ENCODE measurements at regions not wholly inside any gene's neighbourhood (a gene's known extent, or its start where the extent isn't known, plus 50 kb on each side); places are given as distances from the start of the nearest gene placed in this dataset.

DNA sequence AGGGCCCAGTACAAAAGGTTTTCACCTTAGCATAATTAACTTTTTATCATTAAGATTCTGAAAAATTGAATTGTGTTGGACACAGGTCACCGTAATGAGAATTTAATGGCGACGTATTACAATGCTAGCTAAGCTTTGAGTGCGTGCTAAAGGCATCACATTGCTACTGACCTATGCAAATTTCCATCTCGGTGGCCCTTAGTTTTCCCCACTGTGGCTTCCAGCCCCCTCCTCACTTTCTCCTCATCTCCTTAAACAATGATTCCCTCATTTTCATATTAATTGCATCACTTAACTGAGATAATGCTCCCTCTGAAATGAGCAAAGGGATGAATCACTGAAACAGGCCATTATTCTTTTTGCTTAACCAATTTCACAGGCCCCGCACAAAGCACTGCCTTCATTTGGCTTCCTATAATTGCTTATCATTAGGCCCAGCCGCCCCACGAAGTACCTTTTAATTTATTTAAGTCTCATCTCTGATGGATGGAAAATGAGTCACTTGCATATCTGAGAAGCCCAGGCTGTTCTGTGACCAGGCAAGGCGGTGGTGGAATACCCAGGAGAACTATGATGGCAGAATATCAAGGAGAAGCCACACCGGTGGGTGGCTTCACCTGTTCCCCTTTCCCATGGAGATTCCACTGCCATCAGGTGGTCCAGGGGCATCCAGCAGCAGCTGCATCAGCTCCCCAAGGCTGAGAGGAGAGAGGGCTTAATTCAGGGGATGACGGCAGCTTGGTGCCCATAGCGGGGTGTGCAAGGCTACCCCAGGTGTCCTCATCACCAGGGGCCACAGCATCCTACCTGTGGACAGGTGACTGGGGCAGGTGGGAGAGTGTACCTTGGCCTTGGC is 223.8 kb upstream of the BOD1L1 start:
- no peak for DNase-seq

DNA sequence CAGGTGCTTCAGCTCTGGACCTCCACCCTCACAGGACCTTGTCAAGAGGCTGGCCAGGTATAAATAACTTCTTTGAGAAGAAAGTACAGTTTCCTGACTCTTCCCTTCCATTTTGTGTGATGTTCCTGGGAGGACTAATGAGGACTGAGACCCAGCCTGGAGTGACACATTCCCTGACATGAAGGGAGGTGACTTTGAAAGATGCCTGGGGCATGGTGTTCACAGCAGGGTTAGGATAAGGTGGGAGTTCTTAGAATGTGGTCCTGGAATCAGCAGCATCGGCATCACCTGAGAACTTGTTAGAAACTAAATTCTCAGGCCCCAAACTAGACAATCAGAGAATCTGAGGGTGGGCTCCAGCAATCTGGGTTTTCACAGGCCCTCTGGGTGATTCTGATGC is 224.9 kb upstream of the BOD1L1 start:
- DNase-seq = no peak

DNA sequence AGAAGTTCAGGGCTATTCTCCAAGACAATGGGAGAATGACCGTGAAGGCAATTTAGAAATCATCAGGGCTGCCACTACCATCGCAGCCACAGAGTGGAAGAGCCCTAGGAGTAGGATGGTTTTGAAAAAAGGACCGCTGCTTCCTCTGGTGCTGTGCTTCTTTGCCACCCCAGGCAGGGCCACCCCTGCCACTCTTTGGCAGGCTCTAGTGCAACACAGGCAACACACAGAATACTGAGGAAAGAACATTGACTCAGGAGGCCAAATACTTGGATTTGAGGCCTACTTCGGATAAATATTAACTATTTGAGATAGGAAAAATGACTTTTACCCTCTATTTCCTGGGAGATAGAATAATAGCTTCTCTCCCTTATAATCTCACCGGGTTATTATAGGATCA is 228.9 kb upstream of the BOD1L1 start:
- DNase-seq = no peak

DNA sequence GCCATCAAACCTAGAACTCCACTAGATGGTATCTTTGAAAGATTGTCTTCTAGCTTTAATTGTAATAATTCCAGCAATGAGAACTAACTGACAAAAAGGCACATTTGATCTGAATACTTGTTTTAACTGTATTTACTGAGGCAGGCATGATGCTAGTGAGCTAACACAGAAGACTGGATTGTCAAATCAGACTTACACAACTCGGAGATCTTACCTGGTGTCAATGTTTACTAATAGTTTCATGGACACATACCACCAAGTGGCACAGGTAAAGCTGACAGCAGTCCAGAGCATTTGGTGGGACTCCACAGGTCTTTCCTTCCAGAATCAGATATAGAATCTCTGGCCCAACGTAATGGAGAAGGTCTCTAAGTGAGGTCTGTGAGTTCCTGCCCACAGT is 229.9 kb upstream of the BOD1L1 start:
- no peak for DNase-seq

DNA sequence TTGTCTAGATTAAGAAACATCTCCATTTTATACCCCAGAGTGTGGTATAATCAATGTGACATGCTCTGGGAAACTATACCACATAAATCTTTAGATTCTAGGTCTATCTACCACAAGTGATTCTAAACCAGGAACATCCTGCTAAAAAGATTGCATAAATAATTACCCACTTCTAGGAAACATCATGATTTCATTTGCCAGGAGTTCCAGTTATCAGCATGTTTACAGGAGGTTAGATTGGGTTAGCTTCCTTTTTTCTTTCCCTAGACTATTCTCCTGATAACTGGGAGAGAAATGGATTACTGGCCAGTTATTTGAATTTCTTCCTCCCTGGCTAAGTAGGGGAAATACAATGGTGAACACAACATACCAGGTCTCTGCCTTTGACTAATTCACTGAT is 230.3 kb upstream of the BOD1L1 start:
- DNase-seq = no peak

DNA sequence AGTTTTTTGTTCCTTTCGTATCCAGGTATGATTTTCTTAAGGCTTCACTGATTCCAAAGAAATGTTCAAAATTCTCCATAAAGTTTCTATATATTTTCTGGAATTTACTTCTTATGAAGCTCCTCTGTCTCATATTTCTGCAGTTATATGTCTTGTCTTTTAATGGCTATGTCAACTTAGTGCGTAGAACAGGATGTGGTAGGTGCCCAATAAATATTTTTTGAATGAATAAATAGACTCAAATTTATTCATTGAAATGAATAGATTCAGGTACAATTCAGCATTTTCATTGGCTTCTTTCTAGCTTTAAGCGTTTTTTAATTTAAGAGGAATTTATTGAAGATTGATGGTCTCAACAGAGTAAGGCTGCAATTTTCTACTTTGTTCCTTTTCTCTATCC is 231.9 kb upstream of the BOD1L1 start:
- DNase-seq = no peak

DNA sequence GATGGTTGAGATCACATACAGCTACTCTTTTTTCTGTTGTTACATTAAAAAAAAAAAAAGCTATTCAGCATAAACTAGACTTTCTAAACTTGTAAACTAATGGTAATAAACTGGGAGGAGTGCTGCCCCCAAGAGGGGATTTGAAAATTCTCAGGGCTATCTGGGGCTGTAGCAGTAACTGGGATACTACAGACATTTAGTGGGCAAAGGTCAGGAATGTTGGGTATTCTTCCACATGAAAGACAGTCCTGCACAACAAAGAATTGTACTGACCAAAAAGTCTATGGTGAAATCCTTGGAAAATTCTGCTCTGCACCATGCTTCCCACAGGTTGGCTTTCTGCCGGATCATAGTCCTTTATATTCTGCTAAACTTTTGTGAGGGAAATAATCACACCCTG is 232.6 kb upstream of the BOD1L1 start:
- no peak for DNase-seq

DNA sequence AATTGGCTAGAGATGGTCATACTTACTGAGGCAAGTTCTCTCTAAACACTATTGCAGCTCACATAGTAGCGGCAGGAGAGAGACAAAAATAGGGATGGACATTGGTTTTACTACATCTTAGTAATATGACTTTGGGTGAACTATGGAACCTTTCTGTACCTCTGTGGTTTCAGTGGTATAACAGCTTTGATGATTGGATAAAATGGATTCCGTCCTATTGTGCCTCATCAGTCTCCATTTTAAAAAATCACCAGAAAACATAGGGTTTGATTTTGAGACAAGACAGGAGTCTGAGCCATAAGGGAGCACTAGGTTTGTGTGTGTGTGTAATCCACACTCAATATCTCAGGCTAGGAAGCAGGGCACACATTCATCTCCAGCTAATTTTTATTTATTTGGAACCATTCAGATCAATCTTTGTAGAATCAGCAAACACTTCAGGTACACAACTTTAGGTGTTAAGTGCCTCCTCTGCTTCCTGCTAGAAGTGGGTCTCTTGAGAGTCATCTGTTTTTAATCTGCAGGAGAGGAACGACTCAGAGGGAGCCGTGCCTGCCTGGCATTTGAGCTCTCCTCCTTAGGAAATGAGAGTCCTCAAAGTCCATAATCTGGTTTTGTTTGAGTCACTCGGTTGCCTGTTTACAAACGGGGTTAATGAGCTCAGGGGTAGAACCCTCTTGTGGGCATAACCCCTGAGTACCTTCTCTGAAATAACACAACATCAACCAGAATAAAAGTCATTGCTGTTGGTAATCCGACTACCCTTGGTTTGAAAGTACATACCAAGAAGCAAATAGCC is 238.5 kb upstream of the BOD1L1 start:
- no peak for DNase-seq

DNA sequence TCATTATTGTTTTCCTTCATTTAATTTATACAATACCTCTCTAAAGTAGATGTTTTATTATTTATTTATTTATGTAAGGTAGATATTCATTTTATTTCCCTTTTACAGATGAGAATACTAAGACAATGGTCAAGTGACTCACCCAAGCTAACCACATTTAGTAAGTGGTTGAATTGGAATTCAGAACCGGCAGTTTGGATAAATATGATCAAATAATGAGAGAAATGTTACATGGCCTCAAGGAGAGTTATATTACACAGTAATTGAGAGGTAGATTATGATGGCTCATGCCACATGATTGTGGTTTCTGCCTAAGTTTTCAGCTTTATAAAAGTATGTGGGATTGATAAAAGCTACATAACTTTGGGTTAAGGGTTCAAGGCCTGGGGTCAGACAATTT is 239.4 kb upstream of the BOD1L1 start:
- no peak for DNase-seq

DNA sequence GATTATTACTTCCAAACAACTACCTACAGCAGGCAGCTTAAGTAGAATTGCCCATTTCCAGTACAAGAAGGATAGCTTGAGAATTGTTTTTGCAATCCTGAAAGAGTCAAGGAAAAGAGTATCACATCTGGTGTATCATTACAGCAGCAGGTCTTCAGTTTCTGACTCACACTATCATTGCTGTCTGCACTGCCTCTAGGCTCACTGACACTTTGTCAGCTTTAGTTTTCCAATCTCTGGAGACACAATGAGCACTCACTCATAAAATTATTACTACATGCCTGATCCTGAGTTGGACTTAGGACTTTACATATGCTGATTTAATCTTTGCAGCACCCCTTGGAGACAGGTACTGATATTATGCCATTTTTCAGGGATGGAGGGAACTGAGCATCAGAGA is 244.6 kb upstream of the BOD1L1 start:
- no peak for DNase-seq

DNA sequence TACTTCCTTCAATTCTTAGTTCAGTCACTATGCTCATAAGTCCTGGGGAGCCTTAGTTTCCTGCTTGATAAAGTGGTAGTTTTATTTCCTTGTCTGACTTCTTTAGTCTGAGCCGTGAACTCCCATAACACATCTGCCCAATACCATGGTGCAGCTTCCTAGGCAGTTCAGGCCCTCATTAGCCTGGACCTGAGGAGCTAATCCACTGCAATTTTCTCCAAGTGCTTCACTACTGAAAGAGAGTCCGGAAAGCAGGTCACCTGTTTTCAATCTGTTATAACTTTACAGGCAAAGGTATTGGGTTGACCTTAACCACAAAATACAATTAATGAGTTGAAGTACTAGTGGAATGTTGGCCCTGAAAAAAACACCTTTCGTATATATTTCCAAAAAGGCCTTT is 245.4 kb upstream of the BOD1L1 start:
- DNase-seq = no peak

DNA sequence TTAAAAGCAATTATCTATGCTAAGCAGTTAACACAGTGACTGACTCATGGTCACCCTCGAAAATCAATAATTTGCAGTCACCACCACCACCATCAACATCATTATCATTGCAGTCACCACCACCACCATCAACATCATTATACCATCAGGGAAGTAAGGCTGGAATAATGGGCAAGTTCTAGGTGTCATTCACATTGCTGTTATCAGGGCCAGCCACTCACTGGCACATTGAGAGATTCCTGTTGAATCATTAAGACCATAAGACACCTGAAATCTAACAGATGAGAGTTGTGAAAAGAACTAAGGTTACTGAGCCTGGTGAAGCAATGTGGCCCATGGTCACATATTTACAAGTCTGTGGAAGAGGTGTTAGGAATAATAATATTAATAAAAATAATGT is 247.7 kb upstream of the BOD1L1 start:
- no peak for DNase-seq

DNA sequence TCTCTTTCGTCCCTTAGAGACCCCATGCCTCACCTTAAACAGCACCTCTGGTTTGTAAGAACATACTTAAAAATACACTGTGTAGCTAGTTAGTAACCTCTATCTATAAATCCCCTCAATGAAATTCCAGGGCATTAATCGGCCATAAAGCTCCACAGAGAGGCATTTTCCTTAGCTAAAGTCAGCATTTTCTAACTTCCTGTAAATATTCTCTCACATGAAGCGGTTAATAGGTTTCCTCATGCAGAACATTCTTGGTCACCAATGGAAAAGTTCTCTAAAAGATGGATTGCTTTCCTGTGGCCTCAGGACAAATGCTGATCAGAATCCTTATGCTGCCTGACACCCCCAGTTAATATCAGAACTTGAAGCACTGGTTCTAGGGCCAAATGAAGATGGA is 248.6 kb upstream of the BOD1L1 start:
- no peak for DNase-seq

DNA sequence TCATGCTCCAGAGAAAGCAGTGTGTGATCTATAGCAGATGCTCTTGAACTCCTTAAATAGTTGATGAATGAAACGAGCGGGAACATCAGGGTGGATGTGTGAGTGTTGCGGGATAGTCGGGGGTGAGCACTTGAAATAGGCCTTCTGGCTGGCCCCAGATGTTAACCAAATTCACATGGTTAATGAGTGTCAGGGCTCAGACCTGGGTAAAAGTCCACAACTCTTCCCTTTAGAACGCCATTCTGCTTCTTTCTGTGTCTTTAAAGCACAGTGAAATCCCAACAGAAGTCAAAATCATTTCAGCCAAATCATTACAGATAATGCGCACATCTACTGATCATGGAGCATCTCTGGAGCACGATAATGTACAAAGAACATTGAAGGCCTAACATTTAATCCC is 249.4 kb upstream of the BOD1L1 start:
- DNase-seq = no peak

DNA sequence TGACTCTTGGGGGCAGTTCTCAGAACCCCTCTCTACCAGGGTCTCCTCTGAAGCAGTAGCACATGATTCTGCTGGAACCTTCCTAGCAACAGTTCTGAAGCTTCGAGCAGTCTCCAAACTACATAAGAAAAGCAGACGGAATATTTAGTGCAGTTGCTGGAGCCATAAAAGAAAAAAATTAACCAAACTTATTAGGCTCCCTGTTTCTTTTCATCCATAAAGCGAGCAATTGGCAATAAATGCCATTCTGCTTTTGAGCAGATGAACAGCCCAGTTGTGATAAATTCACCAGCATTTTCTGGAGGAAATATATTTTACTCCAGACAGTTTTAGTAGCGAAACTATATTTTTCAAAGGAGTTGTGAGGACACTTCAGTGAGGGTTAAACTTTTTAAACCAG is 250.1 kb upstream of the BOD1L1 start:
- no peak for DNase-seq

DNA sequence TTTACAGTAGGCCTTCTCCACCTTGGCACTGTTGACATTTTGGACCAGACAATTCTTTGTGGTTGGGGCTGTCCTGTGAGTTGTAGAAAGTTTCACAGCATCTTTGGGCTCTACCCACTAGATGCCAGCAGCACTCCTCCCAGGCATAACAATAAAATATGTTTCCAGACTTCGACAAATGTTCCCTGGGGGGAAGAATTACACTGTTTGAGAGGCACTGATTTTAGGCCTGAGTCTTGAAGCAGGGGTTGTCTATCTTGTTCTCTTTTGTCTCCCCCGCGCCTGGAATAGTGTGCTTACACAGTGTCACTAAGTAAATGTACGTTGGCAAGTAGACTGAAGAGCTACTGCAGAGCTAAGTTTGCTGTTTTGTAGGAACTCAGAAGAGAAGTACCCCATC is 254.4 kb upstream of the BOD1L1 start:
- no peak for DNase-seq

DNA sequence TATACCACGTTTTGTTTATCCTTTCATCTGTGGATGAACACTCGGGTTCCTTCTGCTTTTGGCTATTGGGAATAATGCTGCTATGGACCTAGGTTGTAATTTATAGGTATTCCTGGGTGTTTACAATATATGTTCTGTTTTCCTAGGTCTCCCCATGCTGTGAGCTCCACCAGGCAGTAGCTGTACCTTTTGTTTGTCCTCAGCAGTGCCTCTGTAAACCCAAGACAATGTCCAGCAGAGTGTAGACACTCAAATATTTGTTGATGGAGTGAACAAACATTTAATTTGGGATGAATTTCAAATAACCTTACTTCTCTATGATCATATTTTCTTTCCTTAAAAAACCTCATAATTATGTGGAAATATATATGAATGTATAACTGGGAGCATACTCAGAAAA is 259.5 kb upstream of the BOD1L1 start:
- no peak for DNase-seq

DNA sequence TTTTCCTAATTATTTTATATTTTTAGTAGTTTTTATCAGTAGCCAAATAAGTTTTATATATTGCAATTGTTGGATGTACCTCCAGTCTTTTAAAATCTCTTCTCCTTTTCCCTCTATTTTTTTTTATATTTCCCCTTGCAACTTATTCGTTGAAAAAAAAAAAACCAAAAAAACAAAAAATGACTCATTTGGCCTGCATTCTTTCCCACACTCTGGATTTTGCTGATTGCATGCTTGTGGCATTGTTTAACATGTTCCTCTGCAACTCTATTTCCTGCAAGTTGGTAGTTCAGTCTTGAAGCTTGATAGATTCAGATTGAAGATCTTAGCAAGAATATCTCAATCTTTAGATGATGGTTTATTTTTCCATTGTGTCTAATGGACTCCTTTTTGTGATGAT is 260.6 kb upstream of the BOD1L1 start:
- DNase-seq = no peak

DNA sequence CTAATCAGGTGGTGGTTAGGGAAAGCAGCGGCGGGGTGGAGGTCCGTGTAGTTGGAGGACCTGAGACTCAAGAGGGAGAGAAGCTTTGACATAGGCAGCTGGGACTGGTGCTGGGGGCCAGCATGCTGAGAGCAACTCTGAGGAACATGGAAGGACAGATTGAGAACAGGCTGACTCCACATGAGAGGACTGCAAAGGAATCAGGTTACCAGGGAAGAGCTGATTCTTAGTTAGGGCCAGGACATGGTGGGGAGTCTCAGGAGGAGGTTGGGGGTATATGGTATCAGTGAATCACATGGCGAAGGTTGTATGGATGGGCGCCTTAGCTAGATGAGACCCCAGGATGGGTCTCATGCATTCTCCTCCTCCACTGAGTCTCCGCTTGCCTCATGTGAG is 264.0 kb upstream of the BOD1L1 start:
- DNase-seq = no peak

DNA sequence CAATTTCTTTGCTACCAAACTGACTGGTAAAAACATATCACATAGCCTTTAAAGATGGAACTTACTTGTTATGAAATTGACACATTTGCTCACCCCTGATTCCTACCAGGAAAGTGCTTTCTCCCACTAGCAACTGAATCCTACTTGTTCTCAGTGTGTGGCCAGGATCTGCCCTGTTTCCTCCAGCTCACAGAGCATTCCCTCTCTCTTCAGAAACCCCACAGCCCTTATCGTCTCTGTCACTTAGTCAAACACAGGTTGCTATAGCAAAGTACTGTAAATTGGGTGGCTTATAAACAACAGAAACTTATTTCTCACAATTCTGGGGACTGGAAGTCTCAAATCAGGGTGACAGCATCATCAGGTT is 265.2 kb upstream of the BOD1L1 start:
- no peak for DNase-seq

DNA sequence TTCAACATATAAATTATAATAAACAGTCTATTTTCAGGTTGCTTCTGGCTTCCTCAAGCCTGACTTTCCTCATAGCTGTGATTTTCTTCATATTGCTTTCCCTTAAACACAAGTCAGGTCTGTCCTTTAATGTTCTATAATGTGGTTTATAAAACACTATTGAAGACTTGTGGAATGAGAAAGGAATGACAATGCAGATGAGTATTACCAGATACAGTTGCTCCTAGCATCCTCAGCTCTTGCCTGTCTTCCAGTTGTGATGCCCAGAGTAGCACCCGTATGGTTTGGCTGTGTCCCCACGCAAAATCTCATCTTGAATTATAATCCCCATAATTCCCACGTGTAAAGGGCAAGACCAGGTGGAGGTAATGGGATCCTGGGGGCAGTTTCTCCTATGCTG is 265.7 kb upstream of the BOD1L1 start:
- DNase-seq = no peak

DNA sequence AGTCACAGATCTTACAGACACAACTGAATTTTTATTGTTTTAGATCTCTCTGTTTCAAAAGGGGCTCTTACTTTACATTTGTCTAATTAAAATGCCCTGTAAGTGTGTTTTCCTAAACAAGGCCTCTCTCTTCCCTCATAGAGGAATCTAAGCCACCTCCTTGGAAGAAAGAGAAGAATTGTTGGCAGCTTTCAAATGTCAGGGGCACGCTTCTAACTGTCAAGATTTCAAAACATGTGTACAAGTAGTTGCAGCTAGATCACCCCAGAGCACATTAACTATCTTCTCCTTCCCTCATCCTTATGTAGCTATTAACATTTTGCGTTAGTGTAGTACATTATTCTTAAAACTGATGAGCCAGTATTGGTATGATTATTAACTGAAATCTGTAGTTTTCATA is 266.5 kb upstream of the BOD1L1 start:
- DNase-seq = no peak

DNA sequence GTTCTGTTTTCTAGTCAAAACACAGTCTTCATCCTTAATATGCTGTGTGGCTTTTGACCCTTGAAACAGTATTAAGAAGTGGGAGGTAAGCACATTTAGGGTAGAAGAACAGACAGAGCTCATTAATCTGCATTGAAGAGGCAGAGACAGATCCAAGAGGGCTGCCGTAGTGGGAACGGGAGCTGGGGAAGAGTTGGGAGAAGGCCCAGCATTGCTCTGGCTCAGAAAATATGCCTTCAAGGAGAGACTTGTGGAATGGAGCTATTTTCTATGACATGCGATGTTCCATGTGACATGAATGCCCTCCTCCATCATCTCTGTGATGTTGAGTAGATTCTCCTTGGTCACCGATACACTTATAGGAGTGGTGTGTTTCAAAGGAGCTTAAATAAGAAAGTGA is 273.3 kb upstream of the BOD1L1 start:
- no peak for DNase-seq

DNA sequence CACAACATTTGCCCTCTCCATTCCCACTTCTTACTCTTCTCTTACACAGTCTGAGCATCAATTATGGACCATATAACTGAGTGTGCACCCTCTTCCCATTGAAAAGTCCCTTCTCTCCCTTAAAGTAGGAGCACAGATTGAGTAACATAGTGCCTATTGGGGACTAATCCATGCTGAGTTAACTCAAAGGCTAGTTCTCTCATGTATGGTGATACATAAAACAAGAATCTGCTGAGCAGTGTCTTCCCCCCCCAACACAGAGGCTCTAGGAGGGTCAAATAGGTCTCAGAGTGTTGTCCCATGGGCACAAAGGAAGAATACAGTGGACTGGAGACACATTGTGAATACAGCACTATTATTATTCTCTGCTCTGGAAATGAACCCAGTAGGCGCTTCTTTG is 274.6 kb upstream of the BOD1L1 start:
- DNase-seq = no peak

DNA sequence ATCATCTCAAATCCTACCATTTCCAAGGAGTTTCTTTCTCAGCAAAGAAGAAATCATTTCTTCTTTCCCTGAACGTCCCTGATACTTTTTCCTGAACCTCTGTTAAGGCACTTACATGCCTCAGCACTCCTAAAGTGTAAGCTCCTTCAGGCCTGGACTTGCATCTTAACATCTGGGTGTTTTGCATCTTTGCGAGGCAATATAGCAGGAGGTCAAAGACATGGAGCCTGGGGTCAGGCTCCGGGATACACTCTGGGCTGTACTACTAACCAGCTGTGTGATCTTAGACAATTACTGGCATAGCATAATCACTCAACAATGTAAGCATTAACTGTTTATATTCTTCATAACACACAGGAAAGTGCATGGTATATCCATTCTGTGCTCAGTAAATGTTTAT is 275.5 kb upstream of the BOD1L1 start:
- no peak for DNase-seq
